GM23338 (cell line): ENCODE measurements at regions not wholly inside any gene's neighbourhood (a gene's known extent, or its start where the extent isn't known, plus 50 kb on each side); places are given as distances from the start of the nearest gene placed in this dataset.

ENCODE experiments used
- ATAC-seq: fragments of 200-7000 bp; cut with Tn5 transposase; 3 replicates; pipeline ENCODE4 v1.9.1; 2020
- DNase-seq: peaks from one replicate; pipeline ENCODE4 v3.0.0-alpha.2; 2015; ENCODE audit warnings: low spot score
- H2AFZ ChIP-seq: fragments of 200-600 bp; sonication (generic); 2 replicates; pipeline ENCODE4 v1.8.0; 2016; ENCODE audit warnings: antibody characterized with exemption, mild to moderate bottlenecking, moderate library complexity
- H3F3A ChIP-seq: fragments of 200-600 bp; sonication (generic); replicated peaks from 2 replicates; pipeline ENCODE4 v1.8.0; 2017; ENCODE audit warnings: antibody characterized with exemption, mixed run types, low read depth
- H3K27ac ChIP-seq: fragments of 200-600 bp; sonication (generic); 2 replicates; pipeline ENCODE4 v1.6.1; 2016; ENCODE audit warnings: low read depth
- H3K27me3 ChIP-seq: fragments of 200-600 bp; sonication (generic); 2 replicates; pipeline ENCODE4 v1.8.0; 2016; ENCODE audit warnings: mild to moderate bottlenecking, mixed run types, moderate library complexity; ENCODE audit not compliant: insufficient read depth
- H3K36me3 ChIP-seq: fragments of 200-600 bp; sonication (generic); 2 replicates; pipeline ENCODE4 v1.8.0; 2016; ENCODE audit warnings: mild to moderate bottlenecking; ENCODE audit not compliant: insufficient read depth
- H3K4me1 ChIP-seq: fragments of 200-600 bp; sonication (generic); 2 replicates; pipeline ENCODE4 v1.8.0; 2016; ENCODE audit warnings: mild to moderate bottlenecking, moderate library complexity; ENCODE audit not compliant: insufficient read depth
- H3K4me2 ChIP-seq: fragments of 200-600 bp; sonication (generic); 2 replicates; pipeline ENCODE4 v1.7.1; 2017; ENCODE audit warnings: mixed run types
- H3K4me3 ChIP-seq: fragments of 200-600 bp; sonication (generic); 2 replicates; pipeline ENCODE4 v1.6.1; 2016; ENCODE audit warnings: mixed run types
- H3K79me2 ChIP-seq: fragments of 200-600 bp; sonication (generic); replicated peaks from 2 replicates; pipeline ENCODE4 v1.8.0; 2017; ENCODE audit warnings: mild to moderate bottlenecking; ENCODE audit not compliant: insufficient read depth
- H3K9me2 ChIP-seq: fragments of 200-600 bp; sonication (generic); 2 replicates; pipeline ENCODE4 v1.8.0; 2017; ENCODE audit not compliant: insufficient read depth
- H4K20me1 ChIP-seq: fragments of 200-600 bp; sonication (generic); replicated peaks from 2 replicates; pipeline ENCODE4 v1.8.0; 2017; ENCODE audit warnings: mild to moderate bottlenecking; ENCODE audit not compliant: insufficient read depth
- H3K27ac Mint-ChIP-seq: 2 replicates; pipeline ENCODE4 v1.8.0; 2020; ENCODE audit warnings: inconsistent platforms, mild to moderate bottlenecking, moderate library complexity, mixed read lengths
- H3K27me3 Mint-ChIP-seq: 3 replicates; pipeline ENCODE4 v1.8.0; 2022; ENCODE audit warnings: low read depth, mild to moderate bottlenecking, moderate library complexity, mixed read lengths, inconsistent platforms; ENCODE audit not compliant: insufficient read depth, poor library complexity
- H3K36me3 Mint-ChIP-seq: 3 replicates; pipeline ENCODE4 v1.8.0; 2021; ENCODE audit warnings: low read depth, mild to moderate bottlenecking, inconsistent platforms, moderate library complexity, mixed read lengths
- H3K4me1 Mint-ChIP-seq: 3 replicates; pipeline ENCODE4 v1.8.0; 2020; ENCODE audit warnings: mild to moderate bottlenecking, inconsistent platforms, mixed read lengths
- H3K4me3 Mint-ChIP-seq: 3 replicates; pipeline ENCODE4 v1.8.0; 2021; ENCODE audit warnings: moderate library complexity, mild to moderate bottlenecking, inconsistent platforms, mixed read lengths
- H3K9me3 Mint-ChIP-seq: 3 replicates; pipeline ENCODE4 v1.8.0; 2020; ENCODE audit warnings: moderate library complexity, mild to moderate bottlenecking, inconsistent platforms, mixed read lengths
- CREB1 ChIP-seq: fragments of 250-450 bp; sonication (Bioruptor Pico); IDR thresholded peaks from 2 replicates; pipeline ENCODE4 v1.5.0; 2020; ENCODE audit warnings: low read depth, mild to moderate bottlenecking, moderate library complexity
- EZH2phosphoT487 ChIP-seq: fragments of 200-600 bp; sonication (generic); IDR thresholded peaks from one replicate; pipeline ENCODE4 v1.8.1; 2018; ENCODE audit warnings: antibody characterized with exemption; ENCODE audit not compliant: unreplicated experiment
- JUNB ChIP-seq: IDR thresholded peaks from one replicate; pipeline ENCODE4 v1.6.1; 2016; ENCODE audit warnings: antibody characterized with exemption; ENCODE audit not compliant: unreplicated experiment
- NANOG ChIP-seq: IDR thresholded peaks from 2 replicates; pipeline ENCODE4 v1.6.1; 2016; ENCODE audit warnings: antibody characterized with exemption, borderline replicate concordance
- POLR2AphosphoS5 ChIP-seq: IDR thresholded peaks from 2 replicates; pipeline ENCODE4 v1.6.1; 2016; ENCODE audit warnings: antibody characterized with exemption, low read depth
- ZNF114 ChIP-seq: fragments of 250-450 bp; sonication (Bioruptor Pico); IDR thresholded peaks from 2 replicates; pipeline ENCODE4 v1.5.0; 2020; ENCODE audit warnings: mild to moderate bottlenecking, moderate library complexity
- ZNF331 ChIP-seq: fragments of 250-450 bp; sonication (Bioruptor Pico); IDR thresholded peaks from 2 replicates; pipeline ENCODE4 v1.5.0; 2020; ENCODE audit warnings: low read depth, mild to moderate bottlenecking, moderate library complexity
- TF ChIP-seq, protein P1 (sequence below): fragments of 250-450 bp; sonication (Bioruptor Pico); IDR thresholded peaks from 2 replicates; pipeline ENCODE4 v1.5.0; 2020; ENCODE audit warnings: mild to moderate bottlenecking, moderate library complexity
- TF ChIP-seq, protein P2 (sequence below): IDR thresholded peaks from 2 replicates; pipeline ENCODE4 v1.6.1; 2016; ENCODE audit warnings: antibody characterized with exemption
- TF ChIP-seq, protein P3 (sequence below): IDR thresholded peaks from one replicate; pipeline ENCODE4 v1.6.1; 2018; ENCODE audit warnings: antibody characterized with exemption; ENCODE audit not compliant: unreplicated experiment

DNA sequence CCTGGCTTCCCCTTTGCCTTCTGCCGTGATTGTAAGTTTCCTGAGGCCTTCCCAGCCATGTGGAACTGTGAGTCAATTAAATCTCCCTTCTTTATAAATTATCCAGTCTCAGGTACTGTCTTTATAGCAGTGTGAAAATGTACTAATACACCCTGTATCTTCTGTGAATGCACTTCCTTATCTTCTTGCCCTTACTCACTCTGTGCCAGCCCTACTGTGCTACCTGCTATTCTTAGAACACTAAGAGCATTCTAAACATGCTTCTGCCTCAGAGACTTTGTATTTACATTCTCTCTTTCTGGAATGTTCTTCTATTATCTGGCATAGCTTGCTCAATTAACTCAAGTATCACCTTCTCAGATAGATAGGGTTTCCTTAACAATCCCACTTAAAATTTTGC, 164.4 kb upstream of the EDIL3 start:
- Histone ChIP-seq H3K79me2 (no peaks in the 10 kb centered on the region), H3K4me3 (no peak overlapping the region), H3F3A (no peaks in the 10 kb centered on the region), H3K27me3 (no peaks in the 10 kb centered on the region), H3K4me2 (no peak overlapping the region), H2AFZ (no peak overlapping the region), H3K27ac (no peak overlapping the region), H3K4me1 (no peaks in the 10 kb centered on the region), H3K36me3 (no peaks in the 10 kb centered on the region), H4K20me1 (no peaks in the 10 kb centered on the region), H3K9me2 (no peaks in the 10 kb centered on the region)
- ATAC-seq, result no peak
- TF ChIP-seq JUNB, result no peak
- H3K4me3 Mint-ChIP-seq, result no peak overlapping the region
- H3K27ac Mint-ChIP-seq, result no peak overlapping the region
- no peak for DNase-seq
- no peaks in the 10 kb centered on the region for H3K9me3 Mint-ChIP-seq
- H3K4me1 Mint-ChIP-seq, result peaks cover 3% of the 10 kb centered on the region; the same call in 2 of the 3 replicates
- H3K36me3 Mint-ChIP-seq, result peaks cover 3% of the 10 kb centered on the region; the same call in 1 of the 3 replicates
- no peaks in the 10 kb centered on the region for H3K27me3 Mint-ChIP-seq

DNA sequence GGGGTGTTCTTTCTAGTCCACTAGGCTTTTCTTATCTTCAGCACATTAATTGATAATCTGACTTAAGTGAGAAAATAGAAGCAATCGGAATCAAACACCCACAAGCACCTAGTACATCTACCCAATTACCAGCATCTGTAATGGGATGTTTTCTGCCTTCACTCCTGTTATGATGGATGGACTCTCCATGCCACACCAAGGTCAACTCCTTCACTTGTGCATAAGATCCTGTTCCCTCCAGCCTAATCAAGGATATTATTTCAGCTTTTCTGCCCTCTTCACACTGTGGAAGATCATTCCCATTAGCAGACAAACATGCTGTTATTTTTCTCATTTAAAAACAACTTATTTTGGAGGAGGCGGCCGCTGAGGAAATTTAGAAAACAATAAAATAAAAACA, 162.0 kb upstream of the EDIL3 start:
- Histone ChIP-seq H3F3A (no peaks in the 10 kb centered on the region), H4K20me1 (no peaks in the 10 kb centered on the region), H3K27ac (no peak overlapping the region), H3K4me1 (no peaks in the 10 kb centered on the region), H3K36me3 (no peaks in the 10 kb centered on the region), H3K27me3 (no peaks in the 10 kb centered on the region), H3K4me3 (no peak overlapping the region), H3K79me2 (no peaks in the 10 kb centered on the region), H2AFZ (peak overlapping the region; percentile 24; the same call in 1 of the 2 replicates), H3K4me2 (no peak overlapping the region), H3K9me2 (0 out of 2 replicates have a peak, but pooled peaks cover 3% of the 10 kb centered on the region)
- Mint-ChIP-seq H3K36me3 (peaks cover 3% of the 10 kb centered on the region; the same call in 2 of the 3 replicates), H3K4me3 (no peak overlapping the region), H3K4me1 (no peaks in the 10 kb centered on the region), H3K9me3 (peaks cover 3% of the 10 kb centered on the region; the same call in 1 of the 3 replicates), H3K27me3 (no peaks in the 10 kb centered on the region), H3K27ac (no peak overlapping the region)
- no peak for DNase-seq
- ATAC-seq, result no peak
- TF ChIP-seq ZNF114, result no peak
- no peak for TF ChIP-seq NANOG
- no peak for TF ChIP-seq ZNF331 (CRISPR knock-in tag)
- no peak for TF ChIP-seq EZH2phosphoT487
- no peak for TF ChIP-seq POLR2AphosphoS5
- TF ChIP-seq, protein P1, sequence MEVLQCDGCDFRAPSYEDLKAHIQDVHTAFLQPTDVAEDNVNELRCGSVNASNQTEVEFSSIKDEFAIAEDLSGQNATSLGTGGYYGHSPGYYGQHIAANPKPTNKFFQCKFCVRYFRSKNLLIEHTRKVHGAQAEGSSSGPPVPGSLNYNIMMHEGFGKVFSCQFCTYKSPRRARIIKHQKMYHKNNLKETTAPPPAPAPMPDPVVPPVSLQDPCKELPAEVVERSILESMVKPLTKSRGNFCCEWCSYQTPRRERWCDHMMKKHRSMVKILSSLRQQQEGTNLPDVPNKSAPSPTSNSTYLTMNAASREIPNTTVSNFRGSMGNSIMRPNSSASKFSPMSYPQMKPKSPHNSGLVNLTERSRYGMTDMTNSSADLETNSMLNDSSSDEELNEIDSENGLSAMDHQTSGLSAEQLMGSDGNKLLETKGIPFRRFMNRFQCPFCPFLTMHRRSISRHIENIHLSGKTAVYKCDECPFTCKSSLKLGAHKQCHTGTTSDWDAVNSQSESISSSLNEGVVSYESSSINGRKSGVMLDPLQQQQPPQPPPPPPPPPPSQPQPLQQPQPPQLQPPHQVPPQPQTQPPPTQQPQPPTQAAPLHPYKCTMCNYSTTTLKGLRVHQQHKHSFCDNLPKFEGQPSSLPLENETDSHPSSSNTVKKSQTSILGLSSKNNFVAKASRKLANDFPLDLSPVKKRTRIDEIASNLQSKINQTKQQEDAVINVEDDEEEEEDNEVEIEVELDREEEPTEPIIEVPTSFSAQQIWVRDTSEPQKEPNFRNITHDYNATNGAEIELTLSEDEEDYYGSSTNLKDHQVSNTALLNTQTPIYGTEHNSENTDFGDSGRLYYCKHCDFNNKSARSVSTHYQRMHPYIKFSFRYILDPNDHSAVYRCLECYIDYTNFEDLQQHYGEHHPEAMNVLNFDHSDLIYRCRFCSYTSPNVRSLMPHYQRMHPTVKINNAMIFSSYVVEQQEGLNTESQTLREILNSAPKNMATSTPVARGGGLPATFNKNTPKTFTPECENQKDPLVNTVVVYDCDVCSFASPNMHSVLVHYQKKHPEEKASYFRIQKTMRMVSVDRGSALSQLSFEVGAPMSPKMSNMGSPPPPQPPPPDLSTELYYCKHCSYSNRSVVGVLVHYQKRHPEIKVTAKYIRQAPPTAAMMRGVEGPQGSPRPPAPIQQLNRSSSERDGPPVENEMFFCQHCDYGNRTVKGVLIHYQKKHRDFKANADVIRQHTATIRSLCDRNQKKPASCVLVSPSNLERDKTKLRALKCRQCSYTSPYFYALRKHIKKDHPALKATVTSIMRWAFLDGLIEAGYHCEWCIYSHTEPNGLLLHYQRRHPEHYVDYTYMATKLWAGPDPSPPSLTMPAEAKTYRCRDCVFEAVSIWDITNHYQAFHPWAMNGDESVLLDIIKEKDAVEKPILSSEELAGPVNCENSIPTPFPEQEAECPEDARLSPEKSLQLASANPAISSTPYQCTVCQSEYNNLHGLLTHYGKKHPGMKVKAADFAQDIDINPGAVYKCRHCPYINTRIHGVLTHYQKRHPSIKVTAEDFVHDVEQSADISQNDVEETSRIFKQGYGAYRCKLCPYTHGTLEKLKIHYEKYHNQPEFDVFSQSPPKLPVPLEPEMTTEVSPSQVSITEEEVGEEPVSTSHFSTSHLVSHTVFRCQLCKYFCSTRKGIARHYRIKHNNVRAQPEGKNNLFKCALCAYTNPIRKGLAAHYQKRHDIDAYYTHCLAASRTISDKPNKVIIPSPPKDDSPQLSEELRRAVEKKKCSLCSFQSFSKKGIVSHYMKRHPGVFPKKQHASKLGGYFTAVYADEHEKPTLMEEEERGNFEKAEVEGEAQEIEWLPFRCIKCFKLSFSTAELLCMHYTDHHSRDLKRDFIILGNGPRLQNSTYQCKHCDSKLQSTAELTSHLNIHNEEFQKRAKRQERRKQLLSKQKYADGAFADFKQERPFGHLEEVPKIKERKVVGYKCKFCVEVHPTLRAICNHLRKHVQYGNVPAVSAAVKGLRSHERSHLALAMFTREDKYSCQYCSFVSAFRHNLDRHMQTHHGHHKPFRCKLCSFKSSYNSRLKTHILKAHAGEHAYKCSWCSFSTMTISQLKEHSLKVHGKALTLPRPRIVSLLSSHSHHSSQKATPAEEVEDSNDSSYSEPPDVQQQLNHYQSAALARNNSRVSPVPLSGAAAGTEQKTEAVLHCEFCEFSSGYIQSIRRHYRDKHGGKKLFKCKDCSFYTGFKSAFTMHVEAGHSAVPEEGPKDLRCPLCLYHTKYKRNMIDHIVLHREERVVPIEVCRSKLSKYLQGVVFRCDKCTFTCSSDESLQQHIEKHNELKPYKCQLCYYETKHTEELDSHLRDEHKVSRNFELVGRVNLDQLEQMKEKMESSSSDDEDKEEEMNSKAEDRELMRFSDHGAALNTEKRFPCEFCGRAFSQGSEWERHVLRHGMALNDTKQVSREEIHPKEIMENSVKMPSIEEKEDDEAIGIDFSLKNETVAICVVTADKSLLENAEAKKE (CRISPR knock-in tag), result no peak
- TF ChIP-seq, protein P2, sequence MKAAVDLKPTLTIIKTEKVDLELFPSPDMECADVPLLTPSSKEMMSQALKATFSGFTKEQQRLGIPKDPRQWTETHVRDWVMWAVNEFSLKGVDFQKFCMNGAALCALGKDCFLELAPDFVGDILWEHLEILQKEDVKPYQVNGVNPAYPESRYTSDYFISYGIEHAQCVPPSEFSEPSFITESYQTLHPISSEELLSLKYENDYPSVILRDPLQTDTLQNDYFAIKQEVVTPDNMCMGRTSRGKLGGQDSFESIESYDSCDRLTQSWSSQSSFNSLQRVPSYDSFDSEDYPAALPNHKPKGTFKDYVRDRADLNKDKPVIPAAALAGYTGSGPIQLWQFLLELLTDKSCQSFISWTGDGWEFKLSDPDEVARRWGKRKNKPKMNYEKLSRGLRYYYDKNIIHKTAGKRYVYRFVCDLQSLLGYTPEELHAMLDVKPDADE, result no peak
- no peak for TF ChIP-seq CREB1 (CRISPR knock-in tag)
- TF ChIP-seq JUNB, result no peak
- TF ChIP-seq, protein P3, sequence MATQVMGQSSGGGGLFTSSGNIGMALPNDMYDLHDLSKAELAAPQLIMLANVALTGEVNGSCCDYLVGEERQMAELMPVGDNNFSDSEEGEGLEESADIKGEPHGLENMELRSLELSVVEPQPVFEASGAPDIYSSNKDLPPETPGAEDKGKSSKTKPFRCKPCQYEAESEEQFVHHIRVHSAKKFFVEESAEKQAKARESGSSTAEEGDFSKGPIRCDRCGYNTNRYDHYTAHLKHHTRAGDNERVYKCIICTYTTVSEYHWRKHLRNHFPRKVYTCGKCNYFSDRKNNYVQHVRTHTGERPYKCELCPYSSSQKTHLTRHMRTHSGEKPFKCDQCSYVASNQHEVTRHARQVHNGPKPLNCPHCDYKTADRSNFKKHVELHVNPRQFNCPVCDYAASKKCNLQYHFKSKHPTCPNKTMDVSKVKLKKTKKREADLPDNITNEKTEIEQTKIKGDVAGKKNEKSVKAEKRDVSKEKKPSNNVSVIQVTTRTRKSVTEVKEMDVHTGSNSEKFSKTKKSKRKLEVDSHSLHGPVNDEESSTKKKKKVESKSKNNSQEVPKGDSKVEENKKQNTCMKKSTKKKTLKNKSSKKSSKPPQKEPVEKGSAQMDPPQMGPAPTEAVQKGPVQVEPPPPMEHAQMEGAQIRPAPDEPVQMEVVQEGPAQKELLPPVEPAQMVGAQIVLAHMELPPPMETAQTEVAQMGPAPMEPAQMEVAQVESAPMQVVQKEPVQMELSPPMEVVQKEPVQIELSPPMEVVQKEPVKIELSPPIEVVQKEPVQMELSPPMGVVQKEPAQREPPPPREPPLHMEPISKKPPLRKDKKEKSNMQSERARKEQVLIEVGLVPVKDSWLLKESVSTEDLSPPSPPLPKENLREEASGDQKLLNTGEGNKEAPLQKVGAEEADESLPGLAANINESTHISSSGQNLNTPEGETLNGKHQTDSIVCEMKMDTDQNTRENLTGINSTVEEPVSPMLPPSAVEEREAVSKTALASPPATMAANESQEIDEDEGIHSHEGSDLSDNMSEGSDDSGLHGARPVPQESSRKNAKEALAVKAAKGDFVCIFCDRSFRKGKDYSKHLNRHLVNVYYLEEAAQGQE, result no peak
